Omental fat pad (tissue), 3 donors: ENCODE measurements at regions not wholly inside any gene's neighbourhood (a gene's known extent, or its start where the extent isn't known, plus 50 kb on each side); places are given as distances from the start of the nearest gene placed in this dataset.

Experiments
- ATAC-seq: fragments of 150-250 bp; one replicate; pipeline ENCODE4 v1.9.1; 2016; ENCODE audit warnings: mild to moderate bottlenecking, moderate library complexity; ENCODE audit not compliant: low FRiP score
- DNase-seq: peaks from one replicate; pipeline ENCODE4 v3.0.0-alpha.2; 2019; ENCODE audit warnings: low spot score
- CTCF ChIP-seq, 3 donors: fragments of 450-650 bp; IDR thresholded peaks; one replicate each; pipeline ENCODE4 v1.5.1; 2016 to 2017; ENCODE audit warnings: antibody characterized with exemption in 3 of 3, mild to moderate bottlenecking in 3 of 3, moderate library complexity in 2 of 3

DNA sequence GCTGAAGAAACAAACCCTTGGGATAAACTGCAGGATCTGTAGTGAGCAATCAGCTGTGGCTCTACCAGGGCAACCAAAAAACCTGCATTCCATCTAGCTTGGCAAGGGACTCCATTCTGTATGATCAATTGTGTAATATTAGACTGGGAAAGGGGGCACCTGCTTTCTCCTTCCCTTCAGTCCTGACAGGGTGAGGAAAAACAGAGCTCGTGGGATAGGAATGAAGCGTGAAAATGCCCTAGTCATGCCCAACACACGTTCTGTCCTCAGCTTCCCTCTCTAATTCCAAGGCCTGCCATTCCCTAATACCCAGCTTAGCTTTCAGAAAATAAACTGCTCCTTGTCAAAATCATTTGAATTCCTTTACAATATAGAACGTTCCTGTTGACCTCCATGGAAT lies 442.3 kb downstream of the PLPP3 start:
- ATAC-seq (no peak), DNase-seq (no peak)
- no peak for TF ChIP-seq CTCF (IDR thresholded peaks at IDR 0.05)

- no peak for TF ChIP-seq CTCF (IDR thresholded peaks at IDR 0.05)
- ATAC-seq (no peak), DNase-seq (no peak)
Measured at GRCh38 chr1:56135864-56136147, 443.6 kb downstream of the PLPP3 start.

DNA sequence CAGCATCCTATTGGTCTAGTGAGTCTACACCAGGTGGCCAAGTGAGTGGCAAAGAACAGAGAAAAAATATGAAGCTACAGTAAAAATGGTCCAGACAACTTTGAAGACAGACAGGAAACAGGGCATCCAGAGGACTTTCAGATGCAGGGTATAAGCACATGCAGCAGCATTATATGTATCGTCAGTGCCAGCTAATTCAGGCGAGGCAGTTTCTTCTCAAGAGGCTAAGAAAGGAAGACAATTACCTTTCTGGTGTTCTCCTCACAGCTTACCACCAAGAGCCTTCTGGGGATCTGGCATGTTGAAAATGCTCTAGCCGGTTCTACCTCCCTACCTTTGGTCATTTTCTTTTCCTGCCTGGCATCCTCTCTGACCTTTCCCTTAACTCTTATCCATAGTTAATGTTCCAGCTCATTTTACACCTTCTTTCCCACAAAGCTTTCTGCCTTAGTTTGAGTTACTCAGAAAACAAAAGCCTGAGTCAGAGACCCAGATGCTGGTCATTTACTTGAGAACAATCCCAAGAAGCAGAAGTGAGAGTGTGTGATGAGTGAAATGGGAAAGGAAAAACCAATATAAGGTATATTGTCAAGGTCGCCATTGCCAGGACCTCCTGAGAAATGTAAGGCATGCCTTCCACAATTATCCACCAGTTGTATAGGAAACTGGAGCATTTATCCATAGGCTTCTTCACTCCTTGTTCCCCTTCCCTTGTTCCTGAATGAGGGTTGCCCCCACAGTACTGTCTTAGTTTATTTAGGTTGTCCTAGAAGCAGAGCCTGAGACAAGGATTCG lies 444.1 kb downstream of the PLPP3 start:
- ATAC-seq (no peak), DNase-seq (no peak)
- TF ChIP-seq CTCF (IDR thresholded peaks at IDR 0.05) = no peak

DNA sequence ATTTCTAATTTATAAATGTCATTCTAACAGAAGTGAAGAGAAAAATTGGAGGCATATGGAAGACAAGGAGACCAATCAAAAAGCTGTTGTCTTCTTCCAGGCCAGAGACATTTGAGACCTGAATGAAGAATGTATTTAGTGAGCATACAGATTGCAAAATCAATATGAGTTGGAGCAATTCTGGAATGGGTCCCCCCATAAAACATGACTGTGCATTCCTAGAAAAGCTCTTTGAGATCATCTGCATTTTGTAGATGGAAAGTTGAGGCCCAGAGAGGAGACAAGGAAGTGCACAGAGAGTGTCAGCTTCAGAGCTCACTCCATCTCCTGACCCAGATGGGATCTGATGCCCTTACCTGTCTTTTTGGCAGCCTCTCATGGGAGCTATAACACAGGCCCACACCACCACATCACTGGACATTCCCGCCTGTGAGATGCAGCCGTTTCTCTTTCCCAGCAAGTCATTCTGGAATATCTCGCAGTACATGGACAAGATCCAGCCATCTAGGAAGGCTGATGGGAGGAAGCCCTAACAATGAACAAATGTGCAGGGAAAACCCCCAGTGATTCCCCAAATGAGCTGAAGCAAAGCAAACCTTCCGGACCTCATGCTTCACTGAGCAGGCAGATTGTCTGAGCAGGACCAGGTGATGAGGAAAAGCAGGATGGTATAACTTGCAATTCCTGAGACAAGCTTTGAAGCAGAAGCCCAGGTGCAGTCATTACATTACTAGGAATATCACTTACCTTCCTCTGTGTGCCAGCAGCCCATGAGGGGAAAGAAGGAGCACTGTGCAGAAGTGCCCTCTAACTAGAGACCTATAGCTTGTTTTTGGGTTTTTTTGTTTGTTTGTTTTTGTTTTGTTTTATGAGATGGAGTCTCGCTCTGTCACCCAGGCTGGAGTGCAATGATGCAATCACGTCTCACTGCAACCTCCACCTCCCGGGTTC lies 445.6 kb downstream of the PLPP3 start:
- DNase-seq = no peak
- no peak for TF ChIP-seq CTCF (IDR thresholded peaks at IDR 0.05)
- ATAC-seq = no peak

DNA sequence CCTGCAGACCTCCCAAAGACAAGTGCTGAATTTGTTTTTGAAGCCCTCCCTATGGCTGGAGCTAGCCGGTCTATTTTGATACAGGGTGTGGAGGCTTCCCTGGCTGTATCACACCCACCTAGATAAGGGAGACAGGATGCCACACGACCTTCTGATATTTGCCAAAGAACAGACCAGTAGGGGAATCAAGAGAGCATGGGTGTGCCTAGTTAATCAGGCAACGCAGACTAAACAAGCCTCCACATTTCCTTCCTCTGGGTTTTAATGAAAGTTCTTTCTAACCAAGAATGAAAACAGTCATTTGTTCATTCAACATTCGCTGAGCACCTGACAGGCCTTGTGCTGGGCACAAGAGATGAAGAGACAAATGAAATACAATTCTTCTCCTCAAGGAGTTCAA lies 446.8 kb downstream of the PLPP3 start:
- DNase-seq (no peak), ATAC-seq (no peak)

DNA sequence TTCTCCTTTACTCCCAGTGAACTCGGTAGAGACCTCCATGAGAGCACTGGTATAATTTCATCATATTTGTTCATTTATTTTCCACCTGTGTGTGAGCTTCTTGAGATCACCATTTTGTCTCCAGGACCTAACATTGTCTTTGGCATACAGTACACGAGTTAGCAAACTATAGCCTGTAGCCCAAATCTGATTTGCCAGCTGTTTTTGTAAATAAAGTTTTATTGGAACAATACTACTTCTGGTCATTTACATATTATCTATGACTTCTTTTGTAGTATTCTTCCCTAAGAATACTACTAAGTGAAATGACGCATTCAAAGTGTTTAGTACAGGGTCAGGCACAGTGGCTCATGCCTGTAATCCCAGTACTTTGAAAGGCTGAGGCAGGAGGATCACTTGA lies 449.5 kb downstream of the PLPP3 start:
- ATAC-seq = no peak
- no peak for DNase-seq
- no peak for TF ChIP-seq CTCF (IDR thresholded peaks at IDR 0.05)

More for the DNA sequence above, 446.8 kb downstream of the PLPP3 start:
- TF ChIP-seq CTCF (IDR thresholded peaks at IDR 0.05) = no peak
